Astrocyte of the cerebellum (primary cell): ENCODE measurements at regions not wholly inside any gene's neighbourhood (a gene's known extent, or its start where the extent isn't known, plus 50 kb on each side); places are given as distances from the start of the nearest gene placed in this dataset.
A peak's percentile ranks its signal among the peaks of the same experiment; 100 is the strongest.

ENCODE experiments used
- DNase-seq: peaks from one replicate; pipeline ENCODE4 v3.0.0-alpha.2; 2011; ENCODE audit warnings: low read depth
- H3K4me3 ChIP-seq: 2 replicates; pipeline ENCODE4 v1.5.1; 2011; ENCODE audit warnings: mild to moderate bottlenecking, low read depth, low read length, moderate library complexity
- in situ Hi-C: cut with HindIII; loops from 2 replicates; pipeline ENCODE4 v1.10.0; 2017; ENCODE audit warnings: low sequenced_read_pairs
- TF ChIP-seq, protein P1 (sequence below): IDR thresholded peaks from 2 replicates; pipeline ENCODE4 v1.5.1; 2012; ENCODE audit warnings: low read length, low read depth, moderate library complexity, mild to moderate bottlenecking; ENCODE audit errors: missing control alignments

DNA sequence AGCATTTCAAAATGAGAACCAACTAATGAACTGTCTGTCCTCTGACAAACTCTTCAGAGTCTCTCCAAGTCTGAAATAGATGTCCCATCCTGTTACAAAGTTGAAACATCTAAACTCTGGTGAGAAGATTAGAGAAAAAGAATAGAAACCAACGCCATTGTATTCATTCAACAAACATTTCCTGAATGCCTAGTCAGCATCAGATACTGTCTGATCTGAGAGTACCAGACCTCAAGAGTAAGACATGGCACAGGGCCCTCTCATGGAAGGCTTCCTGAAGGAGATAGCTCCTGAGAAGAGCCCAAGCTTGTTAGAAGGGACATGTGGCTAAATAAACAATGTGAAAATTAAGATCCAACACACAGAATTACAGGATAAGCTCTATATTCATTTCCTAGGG is 164.1 kb upstream of the LRRN1 start:
- no peak overlapping the region for H3K4me3 ChIP-seq
- no peak for DNase-seq
- TF ChIP-seq, protein P1, sequence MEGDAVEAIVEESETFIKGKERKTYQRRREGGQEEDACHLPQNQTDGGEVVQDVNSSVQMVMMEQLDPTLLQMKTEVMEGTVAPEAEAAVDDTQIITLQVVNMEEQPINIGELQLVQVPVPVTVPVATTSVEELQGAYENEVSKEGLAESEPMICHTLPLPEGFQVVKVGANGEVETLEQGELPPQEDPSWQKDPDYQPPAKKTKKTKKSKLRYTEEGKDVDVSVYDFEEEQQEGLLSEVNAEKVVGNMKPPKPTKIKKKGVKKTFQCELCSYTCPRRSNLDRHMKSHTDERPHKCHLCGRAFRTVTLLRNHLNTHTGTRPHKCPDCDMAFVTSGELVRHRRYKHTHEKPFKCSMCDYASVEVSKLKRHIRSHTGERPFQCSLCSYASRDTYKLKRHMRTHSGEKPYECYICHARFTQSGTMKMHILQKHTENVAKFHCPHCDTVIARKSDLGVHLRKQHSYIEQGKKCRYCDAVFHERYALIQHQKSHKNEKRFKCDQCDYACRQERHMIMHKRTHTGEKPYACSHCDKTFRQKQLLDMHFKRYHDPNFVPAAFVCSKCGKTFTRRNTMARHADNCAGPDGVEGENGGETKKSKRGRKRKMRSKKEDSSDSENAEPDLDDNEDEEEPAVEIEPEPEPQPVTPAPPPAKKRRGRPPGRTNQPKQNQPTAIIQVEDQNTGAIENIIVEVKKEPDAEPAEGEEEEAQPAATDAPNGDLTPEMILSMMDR, result no peak
- in situ Hi-C loops, result no loop called here

DNA sequence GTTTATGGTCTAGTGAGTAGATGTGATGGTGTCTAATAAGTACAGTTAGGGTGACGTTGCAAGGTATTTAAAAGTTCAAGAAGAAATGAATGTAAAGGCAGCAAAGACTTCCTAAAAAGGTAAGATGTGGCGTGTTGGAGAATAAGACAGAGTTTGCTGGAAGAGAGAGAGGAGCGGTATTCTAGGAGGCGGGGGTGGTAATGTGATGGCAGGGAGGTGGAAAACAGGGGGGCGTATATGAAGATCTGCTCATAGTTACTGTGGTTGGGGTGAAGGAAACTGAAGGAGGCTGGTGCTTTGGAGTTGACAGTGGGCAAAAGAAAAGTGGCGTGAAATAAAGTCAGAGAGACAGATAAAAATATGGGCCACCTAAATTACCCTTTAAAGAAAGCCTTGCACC is 164.9 kb upstream of the LRRN1 start:
- TF ChIP-seq, protein P1, result no peak
- DNase-seq, result no peak
- no peak overlapping the region for H3K4me3 ChIP-seq
- in situ Hi-C loops, result no loop called here

DNA sequence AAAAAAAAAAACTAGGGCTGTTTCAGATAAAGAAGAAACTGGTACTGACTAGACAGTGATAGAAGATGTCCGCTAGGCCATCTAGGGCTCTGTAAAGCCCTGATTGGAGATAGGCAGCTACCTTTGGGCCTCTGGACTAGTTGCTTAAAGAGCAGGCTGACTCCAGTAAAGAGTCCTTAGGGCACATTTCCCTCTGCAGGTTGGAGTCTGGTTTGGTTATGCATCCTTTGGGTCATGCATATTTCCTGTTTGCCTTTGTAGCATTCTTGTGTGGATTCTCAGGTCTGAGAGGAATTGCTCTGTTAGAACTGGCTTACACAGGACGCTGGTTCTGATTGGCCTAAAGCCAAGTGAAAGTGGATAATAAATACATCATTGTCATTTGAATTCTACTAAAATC is 165.5 kb upstream of the LRRN1 start:
- TF ChIP-seq, protein P1, result no peak
- H3K4me3 ChIP-seq, result no peak overlapping the region
- in situ Hi-C loops, result no loop called here
- no peak for DNase-seq

DNA sequence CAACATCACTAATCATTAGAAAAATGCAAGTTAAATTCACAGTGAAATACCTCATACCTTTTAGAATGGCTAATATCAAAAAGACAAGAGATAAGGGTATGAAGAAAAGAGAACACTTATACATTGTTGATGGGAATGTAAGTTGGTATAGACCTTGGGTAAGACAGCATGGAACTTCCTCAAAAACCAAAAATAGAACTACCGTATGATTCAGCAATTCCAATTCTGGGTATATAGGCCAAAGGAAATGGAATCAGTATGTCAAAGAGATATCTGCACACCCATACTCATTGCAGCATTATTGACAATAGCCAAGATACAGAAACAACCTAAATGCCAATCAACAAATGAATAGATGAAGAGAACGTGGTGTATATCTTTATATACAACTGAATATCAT is 166.8 kb upstream of the LRRN1 start:
- no peak for DNase-seq
- in situ Hi-C loops, result no loop called here
- TF ChIP-seq, protein P1, result no peak
- H3K4me3 ChIP-seq, result no peak overlapping the region

DNA sequence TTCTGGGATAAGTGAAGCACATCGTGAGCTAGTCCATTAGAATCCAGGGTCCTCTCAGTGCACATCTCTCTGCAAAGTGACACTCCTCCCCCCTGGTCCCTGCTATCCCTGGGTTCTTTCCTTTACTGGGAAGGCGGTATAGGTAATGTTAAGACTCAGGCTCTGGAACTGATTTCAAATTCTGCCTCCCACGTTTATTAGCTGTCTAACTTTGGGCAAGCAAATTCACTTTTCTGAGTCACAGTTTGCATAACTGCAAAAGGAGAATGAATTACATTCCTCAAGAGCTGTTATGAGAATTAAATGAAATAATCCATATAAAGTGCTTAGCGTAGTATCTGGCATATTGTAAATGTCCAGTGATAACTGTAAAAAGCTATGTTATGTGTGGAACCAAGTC is 168.1 kb upstream of the LRRN1 start:
- TF ChIP-seq, protein P1, result no peak
- H3K4me3 ChIP-seq, result no peak overlapping the region
- no peak for DNase-seq
- in situ Hi-C loops, result no loop called here

DNA sequence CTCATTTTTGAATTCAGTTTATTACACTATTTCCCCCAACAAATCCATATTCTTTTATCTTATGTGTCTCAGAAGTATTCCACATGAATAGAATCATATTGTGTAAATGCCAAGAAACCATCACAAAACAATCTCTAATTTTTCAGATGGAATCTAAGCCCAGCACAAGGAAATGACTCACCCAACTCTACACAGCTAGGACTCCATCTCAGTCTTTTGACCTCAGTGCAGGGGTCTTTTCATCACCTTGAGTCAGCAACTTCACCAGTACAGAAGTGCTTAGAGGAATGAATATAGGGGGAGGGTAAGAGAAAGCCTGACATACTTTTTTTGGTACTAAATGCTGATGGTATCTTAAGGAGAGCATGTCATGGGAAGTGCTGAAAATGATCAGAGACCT is 169.3 kb upstream of the LRRN1 start:
- H3K4me3 ChIP-seq, result no peak overlapping the region
- in situ Hi-C loops, result no loop called here
- TF ChIP-seq, protein P1, result no peak
- peak; percentile 15 for DNase-seq
